HUES48 (cell line): ENCODE measurements at regions not wholly inside any gene's neighbourhood (a gene's known extent, or its start where the extent isn't known, plus 50 kb on each side); places are given as distances from the start of the nearest gene placed in this dataset.

Experiments
- H3K27ac ChIP-seq: one replicate; pipeline ENCODE4 v1.7.0; 2013; ENCODE audit warnings: low read depth, low read length, inconsistent platforms
- H3K27me3 ChIP-seq: 2 replicates; pipeline ENCODE4 v1.6.1; 2013; ENCODE audit warnings: mild to moderate bottlenecking, low read length; ENCODE audit not compliant: control insufficient read depth, insufficient read depth
- H3K36me3 ChIP-seq: 2 replicates; pipeline ENCODE4 v1.6.1; 2013; ENCODE audit warnings: low read length; ENCODE audit not compliant: control insufficient read depth, insufficient read depth
- H3K4me1 ChIP-seq: 2 replicates; pipeline ENCODE4 v1.6.1; 2013; ENCODE audit warnings: mild to moderate bottlenecking, low read length; ENCODE audit not compliant: control insufficient read depth, insufficient read depth
- H3K4me3 ChIP-seq: 2 replicates; pipeline ENCODE4 v1.5.1; 2013; ENCODE audit warnings: mild to moderate bottlenecking, low read depth, low read length
- H3K9ac ChIP-seq: 2 replicates; pipeline ENCODE4 v1.6.1; 2013; ENCODE audit warnings: mild to moderate bottlenecking, low read depth, low read length, moderate library complexity
- H3K9me3 ChIP-seq: 2 replicates; pipeline ENCODE4 v1.6.1; 2013; ENCODE audit warnings: low read length; ENCODE audit not compliant: control insufficient read depth, insufficient read depth

DNA sequence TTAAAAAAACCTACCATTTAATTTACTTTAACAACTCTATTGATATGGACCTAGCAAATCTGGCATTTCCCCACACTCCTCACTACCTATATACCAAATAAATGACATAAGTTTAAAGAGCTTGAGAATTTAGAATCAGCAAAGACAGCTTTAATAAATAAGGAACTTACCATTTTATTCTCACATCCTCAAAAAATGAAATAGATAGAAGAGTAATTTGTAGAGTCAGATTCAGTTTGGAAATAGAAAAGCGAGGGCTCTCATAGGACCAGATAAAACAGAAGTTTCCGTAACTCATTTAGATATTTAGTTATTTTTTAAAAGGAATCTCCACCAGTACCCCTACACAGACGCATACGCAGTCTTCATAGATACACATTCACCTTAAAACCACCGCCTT is 117.9 kb downstream of the RGS2 start:
- Histone ChIP-seq H3K27me3 (no peaks in the 10 kb centered on the region), H3K4me3 (no peak overlapping the region), H3K9me3 (no peaks in the 10 kb centered on the region), H3K4me1 (peaks cover 26% of the 10 kb centered on the region), H3K9ac (no peak overlapping the region), H3K27ac (no peak overlapping the region), H3K36me3 (no peaks in the 10 kb centered on the region)

DNA sequence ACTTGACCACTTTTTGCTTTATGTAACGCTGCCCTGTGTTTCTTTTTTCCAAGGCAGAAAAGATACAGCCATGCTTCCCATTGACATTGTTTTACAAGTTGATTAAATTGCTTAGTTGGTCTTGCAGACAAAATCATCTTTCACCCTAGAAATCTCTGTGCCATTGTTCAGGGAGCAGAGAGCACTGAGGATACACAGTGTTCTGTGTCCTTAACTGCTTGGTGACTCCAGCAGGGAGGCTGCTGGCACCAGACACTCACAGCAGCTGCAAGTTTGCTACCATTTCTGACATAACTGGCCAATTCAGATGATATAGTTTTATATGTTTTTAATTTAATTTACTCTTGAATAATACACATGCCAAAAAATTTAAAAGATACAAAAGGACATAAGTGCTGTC is 118.7 kb downstream of the RGS2 start:
- no peak overlapping the region for H3K9ac ChIP-seq
- no peaks in the 10 kb centered on the region for H3K9me3 ChIP-seq
- H3K4me1 ChIP-seq: peaks cover 26% of the 10 kb centered on the region
- no peak overlapping the region for H3K4me3 ChIP-seq
- H3K27me3 ChIP-seq: no peaks in the 10 kb centered on the region
- no peaks in the 10 kb centered on the region for H3K36me3 ChIP-seq
- H3K27ac ChIP-seq: no peak overlapping the region

DNA sequence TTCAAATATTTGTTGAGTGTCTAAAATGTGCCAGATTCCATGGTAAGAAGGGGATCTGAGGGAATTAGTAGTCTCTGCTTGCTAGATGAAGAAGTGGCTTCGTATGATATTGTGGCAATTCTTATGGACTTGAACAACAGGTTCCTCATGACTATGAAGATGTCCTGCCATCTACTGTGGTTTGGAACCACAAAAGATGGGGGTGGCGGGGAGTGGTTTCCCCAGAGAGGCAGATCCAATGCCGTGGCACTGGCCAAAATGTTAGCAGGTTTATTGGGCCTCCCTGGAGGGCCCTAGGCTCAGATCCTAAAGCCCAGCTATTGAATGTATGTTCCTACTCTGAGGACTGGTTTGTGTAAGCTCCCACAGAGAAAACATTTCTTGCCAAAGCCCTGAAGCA is 120.8 kb downstream of the RGS2 start:
- no peaks in the 10 kb centered on the region for H3K27me3 ChIP-seq
- H3K9ac ChIP-seq: no peak overlapping the region
- no peak overlapping the region for H3K27ac ChIP-seq
- no peaks in the 10 kb centered on the region for H3K36me3 ChIP-seq
- H3K4me3 ChIP-seq: no peak overlapping the region
- no peaks in the 10 kb centered on the region for H3K9me3 ChIP-seq
- peaks cover 26% of the 10 kb centered on the region for H3K4me1 ChIP-seq

DNA sequence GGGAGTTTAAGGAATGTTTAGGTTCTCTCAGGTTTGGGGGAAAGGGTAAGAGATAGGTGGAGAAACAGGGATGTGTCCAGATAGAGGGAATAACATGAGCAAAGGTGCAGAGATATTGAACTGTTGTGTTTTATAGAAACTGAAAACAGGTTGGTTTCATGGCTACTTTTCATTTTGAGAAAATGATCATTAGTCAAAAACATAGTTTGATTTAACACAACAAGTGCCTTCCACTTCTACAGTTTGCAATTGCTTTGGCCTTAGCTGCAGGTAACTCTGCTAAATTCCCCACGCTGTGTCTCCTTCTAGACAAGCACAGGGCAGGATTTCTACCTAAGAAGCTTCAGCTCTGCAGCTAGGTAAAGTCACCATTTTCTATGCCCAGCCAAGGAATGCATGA is 124.9 kb downstream of the RGS2 start:
- Histone ChIP-seq H3K4me1 (peaks cover 26% of the 10 kb centered on the region), H3K9ac (no peak overlapping the region), H3K27ac (no peak overlapping the region), H3K27me3 (no peaks in the 10 kb centered on the region), H3K36me3 (no peaks in the 10 kb centered on the region), H3K4me3 (no peak overlapping the region), H3K9me3 (no peaks in the 10 kb centered on the region)

DNA sequence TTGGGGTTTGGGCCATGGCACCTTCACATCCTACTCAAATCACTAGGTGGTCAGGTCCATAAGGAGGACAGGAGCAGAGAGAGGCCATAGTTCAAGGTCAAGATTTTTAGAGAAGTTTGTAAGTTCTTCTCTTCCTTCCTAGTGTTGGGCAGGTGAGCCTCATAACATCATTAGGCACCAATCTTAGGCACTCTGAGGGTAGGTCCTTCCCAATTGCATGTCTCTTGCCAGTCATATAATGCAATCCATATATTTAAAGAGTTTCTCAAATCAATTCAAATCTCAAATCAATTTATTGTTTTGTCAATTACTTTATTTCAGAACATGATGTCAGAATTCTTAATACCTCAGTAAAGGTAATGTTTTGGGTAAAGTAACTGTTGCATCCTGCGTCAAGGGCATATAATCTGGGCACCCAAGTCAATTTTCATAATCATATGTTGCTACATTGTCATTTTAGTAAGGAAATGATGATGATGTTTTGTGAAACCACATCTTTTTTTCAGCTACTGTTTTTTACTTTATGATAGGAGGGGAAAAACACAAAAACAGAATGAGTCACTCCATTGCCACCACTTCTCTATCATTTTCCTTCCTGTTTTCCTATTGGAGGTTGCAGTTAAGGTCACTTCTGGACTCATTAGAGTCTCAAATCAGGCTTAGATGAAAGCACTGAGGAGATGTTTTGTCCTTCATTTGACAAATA is 122.7 kb downstream of the UCHL5 start:
- Histone ChIP-seq H3K9me3 (no peaks in the 10 kb centered on the region), H3K27ac (no peak overlapping the region), H3K27me3 (no peaks in the 10 kb centered on the region), H3K4me3 (no peak overlapping the region), H3K36me3 (no peaks in the 10 kb centered on the region), H3K4me1 (peaks cover 2% of the 10 kb centered on the region; the same call in 1 of the 2 replicates), H3K9ac (no peak overlapping the region)

DNA sequence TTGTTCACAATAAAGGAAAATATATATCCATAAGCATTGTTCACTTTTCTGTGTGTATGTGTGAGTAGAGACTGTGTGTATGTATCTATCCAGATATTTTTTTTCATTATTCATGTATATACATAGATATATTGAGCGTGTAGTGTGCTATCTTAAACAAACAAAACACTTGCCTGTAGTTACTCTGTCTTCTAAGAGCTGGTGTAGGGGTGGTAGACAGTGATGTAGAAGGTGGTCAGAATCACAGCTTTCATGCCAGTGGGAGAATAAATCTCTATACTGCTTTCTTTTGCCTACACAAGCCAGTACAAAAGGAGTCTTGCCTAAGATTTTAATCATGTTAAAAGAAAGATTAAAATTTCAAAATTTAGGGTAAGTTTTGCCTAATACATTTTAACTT is 122.0 kb downstream of the UCHL5 start:
- H3K9me3 ChIP-seq: no peaks in the 10 kb centered on the region

DNA sequence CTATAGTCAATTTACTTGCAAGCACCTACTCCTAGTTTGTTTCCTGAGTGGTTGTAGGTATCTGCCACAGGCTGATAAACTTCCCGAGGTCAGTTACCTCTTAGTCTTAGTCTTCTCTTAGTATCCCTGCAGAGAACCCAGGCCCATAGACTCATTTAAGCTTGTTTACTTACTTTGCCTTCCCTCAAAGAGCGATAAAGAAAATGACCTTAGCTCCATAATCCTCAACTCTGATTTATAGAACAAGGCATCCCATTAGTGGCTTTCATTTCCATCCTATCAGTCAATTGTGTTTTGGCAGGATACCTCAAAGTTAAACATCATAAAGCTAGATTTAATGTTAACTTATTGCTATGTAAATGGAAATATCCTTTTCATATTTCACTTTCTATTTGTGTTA is 119.7 kb downstream of the UCHL5 start:
- Histone ChIP-seq H3K9ac (no peak overlapping the region), H3K4me3 (no peak overlapping the region), H3K27ac (no peak overlapping the region), H3K27me3 (no peaks in the 10 kb centered on the region), H3K36me3 (no peaks in the 10 kb centered on the region), H3K4me1 (no peaks in the 10 kb centered on the region), H3K9me3 (no peaks in the 10 kb centered on the region)

More for the DNA sequence above, 122.0 kb downstream of the UCHL5 start:
- Histone ChIP-seq H3K4me3 (no peak overlapping the region), H3K36me3 (no peaks in the 10 kb centered on the region), H3K9ac (no peak overlapping the region), H3K27me3 (no peaks in the 10 kb centered on the region), H3K4me1 (no peaks in the 10 kb centered on the region), H3K27ac (no peak overlapping the region)

DNA sequence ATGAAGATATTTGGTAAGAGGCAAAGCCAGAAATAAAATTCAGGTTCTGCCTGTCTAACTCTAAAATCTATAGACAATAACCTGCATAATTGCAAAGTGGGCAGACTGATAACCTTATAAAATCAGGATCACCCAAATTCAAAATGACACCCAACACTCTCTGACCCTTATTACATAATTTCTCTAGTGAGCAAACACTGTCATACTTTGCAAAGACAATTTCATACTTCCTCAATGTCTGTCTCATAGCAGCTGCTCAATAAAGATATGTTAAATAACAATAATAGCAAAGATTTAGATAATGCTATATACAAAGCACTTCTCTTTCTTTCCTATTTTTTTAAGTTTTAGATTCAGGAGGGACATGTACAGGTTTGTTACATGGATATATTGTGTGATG is 118.5 kb downstream of the UCHL5 start:
- no peak overlapping the region for H3K27ac ChIP-seq
- no peaks in the 10 kb centered on the region for H3K27me3 ChIP-seq
- no peaks in the 10 kb centered on the region for H3K4me1 ChIP-seq
- H3K9ac ChIP-seq: no peak overlapping the region
- no peaks in the 10 kb centered on the region for H3K9me3 ChIP-seq
- H3K4me3 ChIP-seq: no peak overlapping the region
- H3K36me3 ChIP-seq: no peaks in the 10 kb centered on the region

DNA sequence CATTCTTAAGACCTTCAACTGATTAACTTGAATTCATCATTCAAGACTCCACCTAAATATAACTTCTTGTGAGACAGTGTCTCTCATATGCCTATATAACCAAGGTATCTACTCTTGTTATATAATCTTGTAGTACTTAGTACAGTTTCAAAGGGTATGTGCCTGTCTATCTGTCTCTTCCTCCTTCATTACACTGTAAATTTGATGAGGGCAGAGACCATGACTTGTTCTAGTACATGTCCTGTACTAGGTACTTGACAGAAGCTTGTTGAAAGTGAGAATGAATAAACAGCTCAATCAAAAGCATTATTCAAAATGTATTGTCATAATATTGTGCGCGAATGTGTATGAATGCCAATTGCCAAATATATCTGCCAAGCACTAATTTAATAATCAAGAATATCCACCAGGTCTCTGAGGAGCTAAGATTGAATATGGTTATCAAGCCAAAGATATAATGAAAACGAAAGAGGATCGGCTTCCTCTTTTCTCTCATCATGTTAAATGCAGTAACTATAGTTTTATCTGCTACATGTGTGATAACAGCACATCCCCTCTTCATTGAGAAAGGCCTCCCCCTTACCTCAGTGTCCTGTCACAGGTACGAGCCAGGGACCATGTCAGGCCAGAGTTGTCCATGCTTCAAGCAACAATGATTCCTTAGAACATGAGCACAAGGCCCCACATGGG is 117.3 kb downstream of the UCHL5 start:
- no peaks in the 10 kb centered on the region for H3K4me1 ChIP-seq
- no peaks in the 10 kb centered on the region for H3K36me3 ChIP-seq
- no peaks in the 10 kb centered on the region for H3K27me3 ChIP-seq
- H3K9me3 ChIP-seq: no peaks in the 10 kb centered on the region
- no peak overlapping the region for H3K4me3 ChIP-seq
- no peak overlapping the region for H3K9ac ChIP-seq
- H3K27ac ChIP-seq: no peak overlapping the region

DNA sequence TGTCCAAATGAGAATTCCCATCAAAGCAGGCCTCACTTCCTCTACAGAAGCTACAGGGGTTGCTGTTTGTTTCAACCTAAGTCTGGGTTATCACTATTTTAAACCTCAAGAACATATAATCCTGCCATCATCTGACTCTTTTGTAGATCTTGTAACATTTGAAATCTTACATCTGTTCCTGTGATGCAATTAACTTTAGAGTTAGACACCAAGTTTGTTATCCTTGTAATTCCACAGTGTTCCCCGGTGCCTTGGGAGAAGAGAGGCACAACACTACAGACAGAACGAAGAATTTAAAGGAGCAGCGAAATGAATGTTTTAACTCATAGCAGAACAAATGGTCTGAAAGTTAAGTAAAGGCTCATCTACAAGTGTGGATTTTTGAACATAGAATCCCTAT is 116.1 kb downstream of the UCHL5 start:
- no peak overlapping the region for H3K27ac ChIP-seq
- no peaks in the 10 kb centered on the region for H3K36me3 ChIP-seq
- H3K4me3 ChIP-seq: no peak overlapping the region
- no peaks in the 10 kb centered on the region for H3K9me3 ChIP-seq
- no peaks in the 10 kb centered on the region for H3K27me3 ChIP-seq
- no peaks in the 10 kb centered on the region for H3K4me1 ChIP-seq
- no peak overlapping the region for H3K9ac ChIP-seq

DNA sequence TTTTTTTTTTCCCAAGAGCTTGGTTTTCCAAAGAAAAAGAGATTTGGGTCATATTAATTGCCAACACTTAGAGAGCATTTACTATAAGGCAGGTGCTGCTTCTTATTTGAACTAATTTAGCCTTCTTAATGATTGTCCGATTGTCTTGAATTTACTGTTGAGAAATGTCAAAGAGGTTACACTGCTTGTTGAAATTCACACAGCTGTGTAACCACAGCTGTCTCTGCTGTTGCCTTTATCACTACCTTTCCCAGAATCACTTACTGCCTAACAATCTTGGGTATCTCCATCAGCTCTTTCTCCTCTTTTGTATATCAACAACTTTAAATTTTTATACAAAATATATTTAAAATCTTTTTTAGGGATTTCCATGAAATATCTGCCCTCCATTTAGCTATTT is 115.6 kb downstream of the UCHL5 start:
- Histone ChIP-seq H3K27me3 (no peaks in the 10 kb centered on the region), H3K9ac (no peak overlapping the region), H3K9me3 (no peaks in the 10 kb centered on the region), H3K36me3 (no peaks in the 10 kb centered on the region), H3K4me1 (no peaks in the 10 kb centered on the region), H3K4me3 (no peak overlapping the region), H3K27ac (no peak overlapping the region)
